Esophagus muscularis mucosa (tissue), 4 donors: ENCODE measurements at regions not wholly inside any gene's neighbourhood (a gene's known extent, or its start where the extent isn't known, plus 50 kb on each side); places are given as distances from the start of the nearest gene placed in this dataset.
A peak's percentile ranks its signal among the peaks of the same experiment; 100 is the strongest.

Experiments used
- DNase-seq: peaks from one replicate; pipeline ENCODE4 v3.0.0-alpha.2; 2017; ENCODE audit errors: extremely low spot score
- H3K27ac ChIP-seq, 4 donors: fragments of 200-600 bp; sonication (generic); replicated peaks in 1 of 4; 1 replicate in 3 of 4; 2 replicates in 1 of 4; pipeline ENCODE4 v1.5.1; 2016 to 2019; ENCODE audit warnings: mild to moderate bottlenecking in 1 of 4
- H3K27me3 ChIP-seq, 4 donors: fragments of 200-600 bp; sonication (generic); one replicate each; pipeline versions ENCODE4 v1.5.1 to v1.6.0; 2016 to 2019
- H3K36me3 ChIP-seq, 4 donors: fragments of 200-600 bp; sonication (generic); one replicate each; pipeline ENCODE4 v1.5.1; 2016 to 2019
- H3K4me1 ChIP-seq, 4 donors: fragments of 200-600 bp; sonication (generic); one replicate each; pipeline ENCODE4 v1.5.1; 2016 to 2019
- H3K4me3 ChIP-seq, 4 donors: fragments of 200-600 bp; sonication (generic); 1 replicate in 2 of 4; 2 replicates in 2 of 4; pipeline ENCODE4 v1.5.1; 2016 to 2019; ENCODE audit warnings: mild to moderate bottlenecking in 4 of 4, moderate library complexity in 1 of 4
- H3K9me3 ChIP-seq, 4 donors: fragments of 200-600 bp; sonication (generic); 1 replicate in 3 of 4; 2 replicates in 1 of 4; pipeline ENCODE4 v1.5.1; 2016 to 2019
- CTCF ChIP-seq, 3 experiments: fragments of 200-600 bp in 2 of 3; fragments of 450-650 bp in 1 of 3; sonication (generic) in 2 of 3; IDR thresholded peaks; one replicate each; pipeline ENCODE4 v1.5.1; 2017 to 2019; ENCODE audit warnings: antibody characterized with exemption in 3 of 3, mild to moderate bottlenecking in 2 of 3, moderate library complexity in 1 of 3
- EP300 ChIP-seq: sonication (generic); formaldehyde crosslinking; IDR thresholded peaks from one replicate; pipeline ENCODE4 v1.6.1; 2017; ENCODE audit warnings: antibody characterized with exemption
- POLR2A ChIP-seq: fragments of 450-650 bp; IDR thresholded peaks from one replicate; pipeline ENCODE4 v1.6.1; 2017; ENCODE audit warnings: antibody characterized with exemption, moderate library complexity, mild to moderate bottlenecking, low read depth
- POLR2AphosphoS5 ChIP-seq, 2 donors: sonication (generic); formaldehyde crosslinking; IDR thresholded peaks; one replicate each; pipeline ENCODE4 v1.6.1; 2017; ENCODE audit warnings: antibody characterized with exemption in 2 of 2
- WGBS: methylation state at CpG from one replicate; pipeline ENCODE4 v1.1.5; 2018; 5-methylcytosine and 5-hydroxymethylcytosine counted together
- intact Hi-C: fragments of 100-400 bp; cut with DNase I; formaldehyde crosslinking; loops from one replicate; pipeline ENCODE4 v1.15.1; 2023

GRCh38 chr1:239269706-239270105, 116.7 kb upstream of the CHRM3 start:
- peak overlapping the region in 1 of 4 donors; percentile 6 for H3K27ac ChIP-seq
- intact Hi-C loops, result no loop called here

GRCh38 chr1:239268941-239269340, 117.4 kb upstream of the CHRM3 start:
- WGBS, result 86% methylated on average over 4 of the region's 4 CpGs
- H3K27me3 ChIP-seq, result no peaks in the 10 kb centered on the region
- no peak for DNase-seq
- no peaks in the 10 kb centered on the region for H3K9me3 ChIP-seq
- H3K27ac ChIP-seq, result no peak overlapping the region
- TF ChIP-seq EP300 (no peak), POLR2AphosphoS5 (IDR thresholded peaks at IDR 0.05) (no peak), CTCF (IDR thresholded peaks at IDR 0.05) (no peak), POLR2A (no peak)
- no peaks in the 10 kb centered on the region for H3K36me3 ChIP-seq
- intact Hi-C loops, result no loop called here
- peaks cover 0 to 12% (median 7%) of the 10 kb centered on the region in 4 donors for H3K4me1 ChIP-seq
- H3K4me3 ChIP-seq, result no peak overlapping the region

More at GRCh38 chr1:239269706-239270105, 116.7 kb upstream of the CHRM3 start:
- WGBS, result 44% methylated on average over 4 of the region's 4 CpGs
- DNase-seq, result no peak
- Histone ChIP-seq H3K9me3 (no peaks in the 10 kb centered on the region), H3K4me1 (peaks cover 0 to 12% (median 7%) of the 10 kb centered on the region in 4 donors), H3K36me3 (no peaks in the 10 kb centered on the region), H3K27me3 (no peaks in the 10 kb centered on the region), H3K4me3 (no peak overlapping the region)
- TF ChIP-seq EP300 (no peak), POLR2A (no peak), POLR2AphosphoS5 (IDR thresholded peaks at IDR 0.05) (no peak), CTCF (IDR thresholded peaks at IDR 0.05) (no peak)

DNA sequence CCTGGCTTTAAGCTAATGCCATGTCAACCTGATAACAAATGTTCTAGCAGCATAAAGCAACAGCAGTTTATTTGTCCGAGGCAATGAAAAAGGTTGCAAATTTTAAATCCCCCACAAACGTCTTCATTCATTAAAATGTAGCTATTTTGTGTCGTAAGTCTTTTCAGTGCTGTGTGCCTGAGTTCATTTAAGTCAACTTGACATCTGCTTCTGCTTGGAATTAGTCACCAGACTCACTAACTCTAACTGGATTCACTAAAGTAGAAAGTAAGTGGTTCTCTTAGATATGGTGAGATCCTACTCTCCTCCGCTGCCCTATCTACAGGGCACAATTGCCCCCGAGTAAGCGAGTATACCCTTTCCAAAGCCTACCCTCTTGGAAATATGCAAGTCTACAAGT, 118.4 kb upstream of the CHRM3 start:
- H3K27ac ChIP-seq, result no peak overlapping the region
- TF ChIP-seq POLR2A (no peak), EP300 (no peak), POLR2AphosphoS5 (IDR thresholded peaks at IDR 0.05) (no peak), CTCF (IDR thresholded peaks at IDR 0.05) (no peak)
- no peaks in the 10 kb centered on the region for H3K27me3 ChIP-seq
- no peak overlapping the region for H3K4me3 ChIP-seq
- no peaks in the 10 kb centered on the region for H3K9me3 ChIP-seq
- 88% methylated on average over 6 of the region's 6 CpGs for WGBS
- intact Hi-C loops, result no loop called here
- DNase-seq, result no peak
- peaks cover 0 to 12% (median 7%) of the 10 kb centered on the region in 4 donors for H3K4me1 ChIP-seq
- no peaks in the 10 kb centered on the region for H3K36me3 ChIP-seq

GRCh38 chr1:239263801-239264200, 122.6 kb upstream of the CHRM3 start:
- H3K4me3 ChIP-seq, result no peak overlapping the region
- intact Hi-C loops, result no loop called here
- no peaks in the 10 kb centered on the region for H3K27me3 ChIP-seq
- no peak for TF ChIP-seq POLR2A
- no peak for TF ChIP-seq POLR2AphosphoS5 (IDR thresholded peaks at IDR 0.05)
- no peak for TF ChIP-seq CTCF (IDR thresholded peaks at IDR 0.05)
- no peak for TF ChIP-seq EP300
- WGBS, result 57% methylated on average over 5 of the region's 5 CpGs
- H3K9me3 ChIP-seq, result no peaks in the 10 kb centered on the region
- no peak for DNase-seq
- peaks cover 0 to 1% (median 0%) of the 10 kb centered on the region in 4 donors for H3K4me1 ChIP-seq
- H3K27ac ChIP-seq, result no peak overlapping the region
- no peaks in the 10 kb centered on the region for H3K36me3 ChIP-seq

DNA sequence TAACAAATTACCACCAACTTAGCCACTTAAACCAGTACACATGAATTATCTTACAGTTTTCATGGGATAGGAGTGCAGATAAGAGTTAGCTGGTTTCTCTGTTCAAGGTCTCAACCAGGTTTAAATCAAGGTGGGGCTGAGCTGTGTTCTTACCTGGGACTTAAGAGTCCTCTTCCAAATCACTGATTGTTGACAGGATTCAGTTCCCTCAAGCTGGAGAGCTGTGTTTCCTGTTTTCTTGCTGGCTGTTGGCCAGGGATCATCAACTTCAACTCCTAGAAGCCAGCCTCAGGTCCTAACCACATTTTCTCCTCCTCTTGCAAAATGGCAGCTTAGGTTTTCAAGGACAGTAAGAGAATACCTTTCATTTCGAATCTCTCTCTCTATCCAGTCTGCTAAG, 123.8 kb upstream of the CHRM3 start:
- no peaks in the 10 kb centered on the region for H3K36me3 ChIP-seq
- intact Hi-C loops, result no loop called here
- no peak for TF ChIP-seq CTCF (IDR thresholded peaks at IDR 0.05)

More for the DNA sequence above, 123.8 kb upstream of the CHRM3 start:
- H3K27me3 ChIP-seq, result no peaks in the 10 kb centered on the region
- DNase-seq, result no peak
- H3K4me1 ChIP-seq, result no peaks in the 10 kb centered on the region
- H3K9me3 ChIP-seq, result peaks cover 0 to 2% (median 0%) of the 10 kb centered on the region in 4 donors
- WGBS, result 79% methylated on average over 1 of the region's 1 CpG
- no peak overlapping the region for H3K27ac ChIP-seq
- H3K4me3 ChIP-seq, result no peak overlapping the region
